Suprapubic skin (tissue), 4 donors: ENCODE measurements at regions not wholly inside any gene's neighbourhood (a gene's known extent, or its start where the extent isn't known, plus 50 kb on each side); places are given as distances from the start of the nearest gene placed in this dataset.

Experiments used
- DNase-seq, 2 donors: peaks; one replicate each; pipeline ENCODE4 v3.0.0-alpha.2; 2019; ENCODE audit warnings: low spot score in 2 of 2
- H3K27ac ChIP-seq: fragments of 200-600 bp; sonication (generic); one replicate; pipeline ENCODE4 v1.5.1; 2019
- H3K27me3 ChIP-seq: fragments of 200-600 bp; sonication (generic); one replicate; pipeline ENCODE4 v1.5.1; 2019
- H3K36me3 ChIP-seq: fragments of 200-600 bp; sonication (generic); one replicate; pipeline ENCODE4 v1.5.1; 2019
- H3K4me1 ChIP-seq: fragments of 200-600 bp; sonication (generic); one replicate; pipeline ENCODE4 v1.5.1; 2019
- H3K4me3 ChIP-seq: fragments of 200-600 bp; sonication (generic); one replicate; pipeline ENCODE4 v1.5.1; 2019; ENCODE audit warnings: mild to moderate bottlenecking
- H3K9me3 ChIP-seq: fragments of 200-600 bp; sonication (generic); one replicate; pipeline ENCODE4 v1.5.1; 2019
- CTCF ChIP-seq, 2 donors: fragments of 200-600 bp in 1 of 2; fragments of 450-650 bp in 1 of 2; sonication (generic) in 1 of 2; IDR thresholded peaks; one replicate each; pipeline ENCODE4 v1.5.1; 2016 to 2019; ENCODE audit warnings: antibody characterized with exemption in 2 of 2, mild to moderate bottlenecking in 1 of 2, moderate library complexity in 1 of 2
- EP300 ChIP-seq: sonication (generic); formaldehyde crosslinking; IDR thresholded peaks from one replicate; pipeline ENCODE4 v1.6.1; 2017; ENCODE audit warnings: antibody characterized with exemption
- POLR2A ChIP-seq, 2 donors: fragments of 450-650 bp; IDR thresholded peaks; one replicate each; pipeline ENCODE4 v1.6.1; 2017; ENCODE audit warnings: antibody characterized with exemption in 2 of 2, mild to moderate bottlenecking in 2 of 2, moderate library complexity in 2 of 2
- POLR2AphosphoS5 ChIP-seq, 3 donors: sonication (generic); formaldehyde crosslinking; IDR thresholded peaks; one replicate each; pipeline ENCODE4 v1.6.1; 2017; ENCODE audit warnings: antibody characterized with exemption in 3 of 3
- WGBS: methylation state at CpG from one replicate; pipeline ENCODE4 v1.1.5; 2018; 5-methylcytosine and 5-hydroxymethylcytosine counted together

DNA sequence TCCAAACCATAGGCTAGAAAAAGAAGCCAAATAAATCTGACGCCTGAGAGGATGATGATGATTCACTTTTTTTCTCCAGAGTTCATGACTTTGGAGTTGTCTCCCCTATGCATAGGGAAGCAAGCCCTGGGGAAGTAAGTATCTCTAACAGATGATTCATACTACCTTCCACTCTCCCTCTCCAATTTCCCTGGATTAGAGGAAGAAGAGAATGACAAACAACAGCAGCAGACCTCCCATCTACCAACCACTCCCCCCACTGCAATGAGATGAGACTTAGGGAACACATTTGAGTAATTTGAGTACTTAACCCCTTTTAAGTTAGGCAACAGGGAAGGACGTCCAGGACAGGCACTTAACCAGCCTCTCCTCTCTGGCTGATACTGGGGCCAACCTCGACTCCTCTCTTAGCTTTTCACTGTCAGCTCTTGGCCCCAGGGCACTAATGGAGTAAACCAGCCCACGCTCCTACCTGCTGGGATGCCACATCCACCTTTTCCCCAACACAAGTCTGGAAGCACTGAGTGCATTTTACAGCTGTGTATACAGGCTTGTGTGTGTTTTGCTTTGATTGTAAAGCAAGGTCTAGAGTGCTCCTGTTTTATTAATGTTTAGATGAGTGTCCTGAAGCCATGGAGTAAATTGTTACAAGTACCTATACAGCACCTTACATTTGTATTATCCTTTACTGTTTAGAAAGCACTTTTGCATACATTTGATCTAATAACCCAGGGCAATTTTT, 180.7 kb downstream of the PHLDA1 start:
- no peak for DNase-seq
- Histone ChIP-seq H3K27ac (no peak overlapping the region), H3K27me3 (no peaks in the 10 kb centered on the region), H3K4me1 (peaks cover 5% of the 10 kb centered on the region), H3K36me3 (no peaks in the 10 kb centered on the region), H3K4me3 (no peak overlapping the region), H3K9me3 (no peaks in the 10 kb centered on the region)
- TF ChIP-seq POLR2AphosphoS5 (IDR thresholded peaks at IDR 0.05) (no peak), POLR2A (IDR thresholded peaks at IDR 0.05) (no peak), EP300 (no peak), CTCF (IDR thresholded peaks at IDR 0.05) (no peak)
- WGBS = 41% methylated on average over 4 of the region's 4 CpGs

DNA sequence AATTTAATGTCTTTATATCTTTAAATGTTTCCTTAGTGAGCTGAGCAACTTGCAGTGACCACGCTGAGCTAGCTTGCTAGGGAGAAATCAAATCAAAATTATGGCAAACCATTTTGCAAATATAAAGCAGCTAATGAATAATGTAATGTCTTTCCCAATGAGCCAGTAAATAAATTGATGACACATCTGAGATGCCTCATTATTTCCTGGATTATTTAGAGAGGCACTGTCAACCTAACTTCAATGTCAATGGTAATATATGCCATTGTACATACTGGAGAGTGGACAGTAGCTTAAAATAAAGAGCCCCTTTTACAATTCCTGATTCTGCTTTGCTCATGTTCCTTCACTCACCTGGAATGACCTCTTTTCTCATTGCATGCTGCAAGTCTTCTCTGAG, 182.6 kb downstream of the PHLDA1 start:
- WGBS = 30% methylated on average over 1 of the region's 1 CpG
- H3K9me3 ChIP-seq = no peaks in the 10 kb centered on the region
- DNase-seq = no peak
- no peak overlapping the region for H3K27ac ChIP-seq
- H3K4me1 ChIP-seq = peaks cover 5% of the 10 kb centered on the region
- TF ChIP-seq POLR2AphosphoS5 (IDR thresholded peaks at IDR 0.05) (no peak), POLR2A (IDR thresholded peaks at IDR 0.05) (no peak), EP300 (no peak), CTCF (IDR thresholded peaks at IDR 0.05) (no peak)
- H3K36me3 ChIP-seq = no peaks in the 10 kb centered on the region
- no peaks in the 10 kb centered on the region for H3K27me3 ChIP-seq
- H3K4me3 ChIP-seq = no peak overlapping the region

- H3K27ac ChIP-seq = no peak overlapping the region
- no peaks in the 10 kb centered on the region for H3K9me3 ChIP-seq
- DNase-seq = no peak
- 32% methylated on average over 7 of the region's 7 CpGs for WGBS
- H3K4me1 ChIP-seq = peaks cover 5% of the 10 kb centered on the region
- TF ChIP-seq CTCF (IDR thresholded peaks at IDR 0.05) (no peak), POLR2AphosphoS5 (IDR thresholded peaks at IDR 0.05) (no peak)
- no peak overlapping the region for H3K4me3 ChIP-seq
- no peaks in the 10 kb centered on the region for H3K36me3 ChIP-seq
- H3K27me3 ChIP-seq = no peaks in the 10 kb centered on the region
These were observed 183.1 kb downstream of the PHLDA1 start for GRCh38 chr12:75848431-75848925.

DNA sequence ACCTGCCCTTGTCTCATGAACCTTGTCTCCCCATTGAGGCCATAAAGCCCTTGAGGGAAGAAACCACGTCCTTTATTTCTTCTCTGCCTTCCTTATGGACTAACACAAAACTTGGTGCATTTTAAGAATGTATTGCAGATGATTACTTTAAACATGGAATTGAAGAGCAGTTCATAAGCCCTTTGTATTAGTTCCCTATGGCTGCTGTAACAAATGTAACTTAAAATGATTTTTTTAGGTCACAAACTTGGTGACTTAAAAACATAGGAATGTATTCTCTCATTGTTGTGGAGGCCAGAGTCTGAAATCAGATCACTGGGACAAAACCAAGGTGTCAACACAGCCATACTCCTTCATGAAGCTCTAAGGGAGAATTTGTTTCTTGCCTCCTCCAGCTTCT, 185.5 kb downstream of the PHLDA1 start:
- no peak overlapping the region for H3K27ac ChIP-seq
- 93% methylated on average over 1 of the region's 1 CpG for WGBS
- H3K36me3 ChIP-seq = no peaks in the 10 kb centered on the region
- H3K27me3 ChIP-seq = no peaks in the 10 kb centered on the region
- TF ChIP-seq POLR2AphosphoS5 (IDR thresholded peaks at IDR 0.05) = no peak
- TF ChIP-seq EP300 = no peak
- no peak for TF ChIP-seq CTCF (IDR thresholded peaks at IDR 0.05)
- TF ChIP-seq POLR2A (IDR thresholded peaks at IDR 0.05) = no peak
- DNase-seq = no peak
- H3K9me3 ChIP-seq = no peaks in the 10 kb centered on the region
- peaks cover 5% of the 10 kb centered on the region for H3K4me1 ChIP-seq
- H3K4me3 ChIP-seq = no peak overlapping the region

DNA sequence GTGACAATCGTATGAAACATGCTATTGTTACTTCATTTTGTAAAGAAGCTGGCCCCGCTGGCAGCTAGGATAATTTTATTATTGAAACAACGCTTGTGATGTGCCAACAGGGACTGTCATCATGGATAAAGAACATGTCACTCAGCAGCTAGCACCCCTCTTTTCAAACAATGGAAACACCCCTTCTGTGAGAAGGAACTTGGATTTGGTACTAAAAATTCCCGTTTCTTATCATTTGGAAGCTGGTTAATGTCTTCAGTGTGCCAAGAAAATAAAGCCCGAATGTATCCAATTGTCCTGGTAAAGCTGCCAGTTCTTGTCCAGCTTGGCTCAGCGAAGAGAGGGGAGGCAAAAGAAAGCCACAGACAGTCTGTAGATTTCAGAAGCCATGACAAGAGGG, 186.6 kb downstream of the PHLDA1 start:
- no peak for TF ChIP-seq POLR2AphosphoS5 (IDR thresholded peaks at IDR 0.05)
- no peak for TF ChIP-seq POLR2A (IDR thresholded peaks at IDR 0.05)
- no peak for TF ChIP-seq EP300
- TF ChIP-seq CTCF (IDR thresholded peaks at IDR 0.05) = no peak
- Histone ChIP-seq H3K27ac (no peak overlapping the region), H3K4me1 (peaks cover 5% of the 10 kb centered on the region), H3K9me3 (no peaks in the 10 kb centered on the region), H3K36me3 (no peaks in the 10 kb centered on the region), H3K27me3 (no peaks in the 10 kb centered on the region), H3K4me3 (no peak overlapping the region)
- 69% methylated on average over 6 of the region's 6 CpGs for WGBS
- DNase-seq = no peak
